CD4-positive, alpha-beta memory T cell (primary cell): ENCODE measurements at regions not wholly inside any gene's neighbourhood (a gene's known extent, or its start where the extent isn't known, plus 50 kb on each side); places are given as distances from the start of the nearest gene placed in this dataset.

ENCODE experiments used
- CTCF ChIA-PET: fragments of 350-600 bp; sonication (Branson Sonifier 250); formaldehyde crosslinking; loops from one replicate; lab custom pipeline; 2021; ENCODE audit warnings: inconsistent platforms; ENCODE audit not compliant: partially characterized antibody; lab: Charles Lee
- POLR2A ChIA-PET: fragments of 350-600 bp; sonication (Branson Sonifier 250); formaldehyde crosslinking; loops from one replicate; lab custom pipeline; 2021; ENCODE audit not compliant: partially characterized antibody; lab: Charles Lee
- DNase-seq, 5 donors: peaks; one replicate each; pipeline versions ENCODE4 v3.0.0 to v3.0.0-alpha.2; 2020 to 2022; ENCODE audit warnings: mixed read lengths in 1 of 5
- H3K27ac ChIP-seq: one replicate; pipeline ENCODE4 v1.7.0; 2013; ENCODE audit warnings: low read depth, low read length
- H3K27me3 ChIP-seq: 2 replicates; pipeline ENCODE4 v1.7.0; 2013; ENCODE audit warnings: mild to moderate bottlenecking, low read length, moderate library complexity; ENCODE audit not compliant: insufficient read depth
- H3K36me3 ChIP-seq: 2 replicates; pipeline ENCODE4 v1.7.0; 2013; ENCODE audit warnings: mild to moderate bottlenecking, low read length, moderate library complexity; ENCODE audit not compliant: insufficient read depth
- H3K4me1 ChIP-seq: 2 replicates; pipeline ENCODE4 v1.7.0; 2013; ENCODE audit warnings: mild to moderate bottlenecking, low read length, moderate library complexity; ENCODE audit not compliant: insufficient read depth
- H3K4me3 ChIP-seq, 2 donors: one replicate each; pipeline ENCODE4 v1.7.0; 2013; ENCODE audit warnings: low read length in 2 of 2, mild to moderate bottlenecking in 1 of 2
- H3K9me3 ChIP-seq, 2 donors: one replicate each; pipeline ENCODE4 v1.7.0; 2013; ENCODE audit warnings: low read length in 2 of 2, control low read depth in 1 of 2; ENCODE audit not compliant: control insufficient read depth in 1 of 2
- H3K27ac Mint-ChIP-seq, 7 donors: one replicate each; pipeline ENCODE4 v1.8.0; 2020 to 2021; ENCODE audit warnings: mixed read lengths in 7 of 7, mild to moderate bottlenecking in 6 of 7, inconsistent platforms in 3 of 7, moderate library complexity in 3 of 7
- H3K27me3 Mint-ChIP-seq, 2 donors: one replicate each; pipeline ENCODE4 v1.8.0; 2020 to 2021; ENCODE audit warnings: mixed read lengths in 2 of 2
- H3K36me3 Mint-ChIP-seq, 2 donors: one replicate each; pipeline ENCODE4 v1.8.0; 2020 to 2021; ENCODE audit warnings: mixed read lengths in 2 of 2, inconsistent platforms in 1 of 2, mild to moderate bottlenecking in 1 of 2
- H3K4me1 Mint-ChIP-seq, 4 donors: one replicate each; pipeline ENCODE4 v1.8.0; 2020 to 2021; ENCODE audit warnings: mixed read lengths in 4 of 4, mild to moderate bottlenecking in 1 of 4
- H3K4me3 Mint-ChIP-seq, 8 donors: one replicate each; pipeline ENCODE4 v1.8.0; 2020 to 2021; ENCODE audit warnings: mixed read lengths in 8 of 8, mild to moderate bottlenecking in 7 of 8, moderate library complexity in 6 of 8, inconsistent platforms in 3 of 8
- H3K9me3 Mint-ChIP-seq, 8 donors: one replicate each; pipeline ENCODE4 v1.8.0; 2020 to 2021; ENCODE audit warnings: mixed read lengths in 8 of 8, mild to moderate bottlenecking in 5 of 8, inconsistent platforms in 3 of 8, moderate library complexity in 1 of 8
- intact Hi-C: fragments of 100-400 bp; cut with micrococcal nuclease; formaldehyde crosslinking; loops from one replicate; pipeline ENCODE4 v1.15.1; 2023

DNA sequence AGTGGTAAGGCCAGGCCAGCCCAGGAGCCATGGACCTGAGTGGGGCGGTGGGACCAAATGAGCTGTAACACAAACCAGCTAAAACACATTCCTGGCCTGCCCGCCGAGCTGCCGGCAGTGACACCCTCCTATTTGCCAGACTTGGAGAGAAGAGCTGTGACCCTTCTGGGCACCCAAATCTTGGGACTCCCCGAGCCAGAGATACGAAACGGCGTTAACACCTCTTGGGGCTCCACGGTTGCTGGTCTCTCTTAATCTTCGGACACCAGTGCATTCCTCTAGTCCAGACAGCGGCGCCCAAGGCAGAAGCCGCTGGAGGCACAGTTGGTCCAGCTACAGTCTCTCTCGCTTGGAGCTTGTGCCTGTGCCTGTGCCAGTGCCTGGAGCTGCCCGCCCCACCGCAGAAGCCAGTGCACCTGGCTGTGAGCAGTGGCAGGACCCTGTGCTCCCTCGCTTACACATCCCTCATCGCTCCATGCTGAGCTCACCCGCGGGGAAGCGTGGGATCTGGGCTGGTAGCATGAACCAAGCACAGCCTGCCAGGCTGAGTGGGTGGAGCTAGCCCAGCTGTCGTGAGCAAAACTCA is 147.2 kb upstream of the KLHL1 start:
- no peaks in the 10 kb centered on the region for H3K4me1 Mint-ChIP-seq
- H3K4me1 ChIP-seq = no peaks in the 10 kb centered on the region
- H3K36me3 ChIP-seq = no peaks in the 10 kb centered on the region
- ChIA-PET CTCF (no interaction called here), POLR2A (no interaction called here)
- no peak overlapping the region for H3K4me3 ChIP-seq
- peaks cover 0 to 3% of the 10 kb centered on the region in 2 donors for H3K9me3 ChIP-seq
- H3K9me3 Mint-ChIP-seq = peaks cover 1 to 12% (median 11%) of the 10 kb centered on the region in 8 donors
- no peak overlapping the region for H3K27ac Mint-ChIP-seq
- H3K36me3 Mint-ChIP-seq = no peaks in the 10 kb centered on the region
- intact Hi-C loops = no loop called here
- H3K27me3 ChIP-seq = no peaks in the 10 kb centered on the region
- DNase-seq = no peak
- H3K27me3 Mint-ChIP-seq = no peaks in the 10 kb centered on the region
- H3K4me3 Mint-ChIP-seq = no peak overlapping the region
- no peak overlapping the region for H3K27ac ChIP-seq

DNA sequence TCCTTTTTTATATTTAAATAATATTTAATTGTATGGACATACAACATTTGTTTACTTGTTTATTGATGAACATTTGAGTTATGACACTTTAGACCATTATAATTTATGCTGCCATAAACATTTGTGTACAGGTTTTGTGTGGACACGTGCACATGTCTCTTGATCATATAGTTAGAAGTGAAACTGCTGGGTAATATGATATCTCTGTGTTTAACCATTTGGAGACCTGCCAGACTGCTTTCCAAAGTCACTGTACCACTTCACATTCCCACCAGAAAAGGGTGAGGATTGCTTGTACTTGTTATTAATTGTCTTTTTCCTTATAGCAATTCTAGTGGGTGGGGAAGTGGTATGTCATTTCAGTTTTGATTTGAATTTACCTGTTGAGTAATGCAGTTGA is 145.6 kb upstream of the KLHL1 start:
- POLR2A ChIA-PET = no interaction called here

DNA sequence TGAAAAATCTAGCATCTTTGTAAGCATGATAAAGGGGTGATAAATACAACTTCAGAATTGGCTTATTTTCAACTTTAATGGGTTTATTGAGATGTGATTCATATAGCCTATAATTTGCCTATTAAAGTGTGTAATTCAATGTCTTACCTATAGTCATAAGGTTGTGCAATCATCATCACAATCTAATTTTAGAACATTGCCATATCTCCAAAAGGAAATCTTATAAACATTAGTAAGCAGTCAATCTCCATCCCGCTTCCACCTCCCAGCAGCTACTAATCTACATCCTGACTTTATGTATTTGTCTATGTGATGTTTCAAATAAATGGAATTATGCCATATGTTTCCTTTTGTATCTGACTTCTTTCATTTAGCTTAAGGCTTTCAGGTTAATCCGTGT is 145.2 kb upstream of the KLHL1 start:
- H3K27me3 Mint-ChIP-seq = no peaks in the 10 kb centered on the region
- H3K4me1 Mint-ChIP-seq = no peaks in the 10 kb centered on the region
- CTCF ChIA-PET = no interaction called here
- no peaks in the 10 kb centered on the region for H3K36me3 Mint-ChIP-seq
- no peaks in the 10 kb centered on the region for H3K4me1 ChIP-seq
- no peak overlapping the region for H3K4me3 Mint-ChIP-seq
- no peak overlapping the region for H3K4me3 ChIP-seq
- intact Hi-C loops = no loop called here
- no peaks in the 10 kb centered on the region for H3K27me3 ChIP-seq
- H3K27ac ChIP-seq = no peak overlapping the region
- H3K9me3 ChIP-seq = peaks cover 0 to 8% of the 10 kb centered on the region in 2 donors
- H3K36me3 ChIP-seq = no peaks in the 10 kb centered on the region
- no peak for DNase-seq
- POLR2A ChIA-PET = no interaction called here
- H3K9me3 Mint-ChIP-seq = peaks cover 3 to 13% (median 12%) of the 10 kb centered on the region in 8 donors
- no peak overlapping the region for H3K27ac Mint-ChIP-seq

More for the DNA sequence above, 145.6 kb upstream of the KLHL1 start:
- no peak for DNase-seq
- Histone ChIP-seq H3K27ac (no peak overlapping the region), H3K9me3 (peaks cover 0 to 8% of the 10 kb centered on the region in 2 donors), H3K4me1 (no peaks in the 10 kb centered on the region), H3K4me3 (no peak overlapping the region), H3K36me3 (no peaks in the 10 kb centered on the region), H3K27me3 (no peaks in the 10 kb centered on the region)
- Mint-ChIP-seq H3K36me3 (no peaks in the 10 kb centered on the region), H3K4me3 (no peak overlapping the region), H3K4me1 (no peaks in the 10 kb centered on the region), H3K9me3 (peaks cover 3 to 13% (median 11%) of the 10 kb centered on the region in 8 donors), H3K27ac (no peak overlapping the region), H3K27me3 (no peaks in the 10 kb centered on the region)
- intact Hi-C loops = no loop called here
- CTCF ChIA-PET = no interaction called here

DNA sequence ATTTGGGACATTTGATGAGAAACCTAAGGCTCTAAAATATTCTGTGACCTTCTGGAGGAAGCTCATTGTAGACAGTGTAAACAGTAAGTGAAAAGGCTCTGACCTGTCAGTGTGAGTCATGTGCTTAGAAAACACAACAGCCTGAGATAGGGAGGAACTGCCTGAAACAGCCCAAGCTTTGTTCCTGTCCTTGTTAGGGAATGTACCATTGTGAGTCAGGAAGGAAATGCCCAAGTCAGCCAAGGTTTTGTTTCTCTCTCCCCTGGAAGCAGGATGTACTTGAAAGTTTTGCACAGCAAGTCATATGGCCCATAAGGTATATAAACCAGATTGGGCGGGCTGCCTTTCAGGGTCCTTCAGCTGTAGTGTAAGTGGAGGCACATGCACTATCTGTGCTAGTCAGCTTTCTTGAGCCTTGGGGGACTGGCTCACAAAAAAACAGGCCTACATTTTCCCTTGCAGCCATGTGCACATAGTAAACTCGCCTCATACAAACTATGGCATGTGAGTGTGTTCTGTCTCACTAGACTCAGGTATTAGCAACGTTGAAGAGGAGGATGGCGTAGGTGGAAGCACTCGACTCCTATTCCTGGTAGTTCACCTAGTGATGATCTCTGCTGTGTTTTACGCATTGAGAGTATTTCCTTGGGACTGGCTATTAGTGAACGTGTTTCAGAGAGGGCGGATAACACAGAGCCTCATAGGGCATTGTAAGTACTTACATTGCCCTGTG is 141.2 kb upstream of the KLHL1 start:
- no peaks in the 10 kb centered on the region for H3K36me3 Mint-ChIP-seq
- POLR2A ChIA-PET = no interaction called here
- no peak overlapping the region for H3K4me3 Mint-ChIP-seq
- Histone ChIP-seq H3K9me3 (peaks cover 0 to 8% of the 10 kb centered on the region in 2 donors), H3K27ac (no peak overlapping the region), H3K4me3 (no peak overlapping the region), H3K27me3 (no peaks in the 10 kb centered on the region), H3K4me1 (no peaks in the 10 kb centered on the region), H3K36me3 (no peaks in the 10 kb centered on the region)
- peaks cover 3 to 12% (median 7%) of the 10 kb centered on the region in 8 donors for H3K9me3 Mint-ChIP-seq
- CTCF ChIA-PET = no interaction called here
- no peaks in the 10 kb centered on the region for H3K27me3 Mint-ChIP-seq
- intact Hi-C loops = no loop called here
- no peak for DNase-seq
- no peak overlapping the region for H3K27ac Mint-ChIP-seq
- no peaks in the 10 kb centered on the region for H3K4me1 Mint-ChIP-seq

DNA sequence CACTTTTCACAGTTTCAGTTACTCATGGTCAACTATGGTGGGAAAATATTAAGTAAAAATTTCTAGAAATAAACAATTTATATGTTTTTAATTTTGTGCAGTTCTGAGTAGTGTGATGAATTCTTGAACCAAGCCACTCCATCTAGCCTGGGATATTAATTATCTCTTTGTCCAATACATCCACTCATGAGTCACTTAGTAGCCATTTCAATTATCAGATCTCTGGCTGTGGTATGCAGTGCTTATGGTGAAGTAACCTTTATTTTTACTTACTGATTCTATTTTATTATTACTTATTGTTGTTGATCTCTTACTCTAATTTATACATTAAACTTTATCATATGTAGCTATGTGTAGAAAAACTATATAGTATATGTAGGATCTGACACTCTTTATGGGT is 128.9 kb upstream of the KLHL1 start:
- Histone ChIP-seq H3K4me3 (no peak overlapping the region), H3K27ac (no peak overlapping the region), H3K27me3 (no peaks in the 10 kb centered on the region), H3K9me3 (no peaks in the 10 kb centered on the region), H3K36me3 (no peaks in the 10 kb centered on the region), H3K4me1 (no peaks in the 10 kb centered on the region)
- Mint-ChIP-seq H3K27ac (no peak overlapping the region), H3K4me1 (no peaks in the 10 kb centered on the region), H3K9me3 (peaks cover 0 to 6% (median 2%) of the 10 kb centered on the region in 8 donors), H3K36me3 (no peaks in the 10 kb centered on the region), H3K4me3 (no peak overlapping the region), H3K27me3 (no peaks in the 10 kb centered on the region)
- intact Hi-C loops = no loop called here
- ChIA-PET POLR2A (no interaction called here), CTCF (no interaction called here)
- no peak for DNase-seq

DNA sequence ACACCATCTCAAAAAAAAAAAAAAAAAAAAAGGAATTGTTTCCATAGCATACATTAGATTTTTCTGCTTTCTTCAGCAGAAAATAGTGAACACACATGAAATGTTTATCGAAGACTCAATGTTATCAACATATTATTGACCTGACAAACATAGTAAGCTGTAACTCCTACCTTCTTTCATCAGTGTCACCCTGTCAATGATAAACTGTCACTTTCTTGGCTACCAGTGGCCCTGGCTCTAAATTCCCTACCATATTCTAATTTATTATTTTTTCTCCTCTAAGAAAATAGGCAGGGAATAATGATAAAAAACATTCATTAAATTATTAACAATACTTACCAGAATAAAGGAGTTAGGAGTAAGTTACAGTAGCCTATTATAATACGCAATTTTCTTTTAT is 127.3 kb upstream of the KLHL1 start:
- H3K36me3 ChIP-seq = no peaks in the 10 kb centered on the region
- no peaks in the 10 kb centered on the region for H3K4me1 Mint-ChIP-seq
- intact Hi-C loops = no loop called here
- no peak for DNase-seq
- H3K9me3 ChIP-seq = no peaks in the 10 kb centered on the region
- no peak overlapping the region for H3K27ac ChIP-seq
- no peak overlapping the region for H3K4me3 Mint-ChIP-seq
- no peaks in the 10 kb centered on the region for H3K4me1 ChIP-seq
- H3K36me3 Mint-ChIP-seq = no peaks in the 10 kb centered on the region
- H3K27ac Mint-ChIP-seq = no peak overlapping the region
- peaks cover 0 to 6% (median 2%) of the 10 kb centered on the region in 8 donors for H3K9me3 Mint-ChIP-seq
- no peak overlapping the region for H3K4me3 ChIP-seq
- no peaks in the 10 kb centered on the region for H3K27me3 Mint-ChIP-seq
- CTCF ChIA-PET = interaction anchor here (0.7 kb wide), 1 partner anchor 705 kb away, joined by 4 read pairs; no protein-coding TSS in a partner anchor
- H3K27me3 ChIP-seq = no peaks in the 10 kb centered on the region
- POLR2A ChIA-PET = no interaction called here

DNA sequence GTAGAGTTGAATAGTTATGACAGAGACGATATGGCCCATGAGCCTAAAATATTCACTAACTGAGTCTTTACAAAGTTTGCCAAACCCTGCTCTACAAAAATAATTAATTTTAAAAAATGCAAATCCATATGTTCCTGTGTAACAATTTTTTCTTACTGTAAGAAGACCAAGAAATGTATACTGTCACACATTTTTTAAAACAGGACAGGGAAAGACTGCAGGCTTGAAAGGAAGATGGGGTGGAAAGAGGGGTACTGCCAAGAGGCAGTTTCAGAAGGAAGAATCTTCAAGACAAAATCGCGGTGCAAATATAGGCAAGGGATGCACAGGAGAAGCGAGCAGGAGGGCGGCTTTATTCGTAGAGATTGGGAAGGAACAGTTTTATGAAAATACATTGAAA is 115.7 kb upstream of the KLHL1 start:
- Histone ChIP-seq H3K4me3 (no peak overlapping the region), H3K27ac (no peak overlapping the region), H3K4me1 (no peaks in the 10 kb centered on the region), H3K36me3 (no peaks in the 10 kb centered on the region), H3K9me3 (no peaks in the 10 kb centered on the region), H3K27me3 (no peaks in the 10 kb centered on the region)
- peaks cover 0 to 12% (median 4%) of the 10 kb centered on the region in 8 donors for H3K9me3 Mint-ChIP-seq
- POLR2A ChIA-PET = no interaction called here
- H3K27ac Mint-ChIP-seq = no peak overlapping the region
- no peaks in the 10 kb centered on the region for H3K27me3 Mint-ChIP-seq
- CTCF ChIA-PET = no interaction called here
- no peak for DNase-seq
- no peaks in the 10 kb centered on the region for H3K36me3 Mint-ChIP-seq
- no peaks in the 10 kb centered on the region for H3K4me1 Mint-ChIP-seq
- intact Hi-C loops = no loop called here
- no peak overlapping the region for H3K4me3 Mint-ChIP-seq
